ENCODE measurements at regions not wholly inside any gene's neighbourhood (a gene's known extent, or its start where the extent isn't known, plus 50 kb on each side); places are given as distances from the start of the nearest gene placed in this dataset.
"Not testable (repeated sequence)": the region's sequence is repeated elsewhere in the genome, so short reads cannot be mapped to it uniquely, and the experiment has no call there.

DNA sequence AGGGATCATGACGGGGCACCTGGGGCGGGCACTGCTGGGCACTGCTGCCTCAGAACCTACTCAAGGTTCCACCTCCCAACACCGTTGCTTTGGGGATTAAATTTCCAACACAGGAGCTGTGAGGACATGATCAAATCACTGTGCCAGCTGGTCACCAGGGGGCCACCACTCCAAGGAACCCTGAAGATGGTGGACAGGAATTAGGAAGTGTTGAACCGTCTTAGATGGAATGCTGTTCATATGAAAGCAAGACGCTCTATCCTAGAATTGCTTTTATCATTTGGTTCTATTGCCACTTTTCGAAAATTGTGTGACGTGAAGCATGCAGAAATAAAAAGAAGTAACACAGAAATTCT, 140.3 kb downstream of the DLL1 start:
- TF ChIP-seq, protein P1, sequence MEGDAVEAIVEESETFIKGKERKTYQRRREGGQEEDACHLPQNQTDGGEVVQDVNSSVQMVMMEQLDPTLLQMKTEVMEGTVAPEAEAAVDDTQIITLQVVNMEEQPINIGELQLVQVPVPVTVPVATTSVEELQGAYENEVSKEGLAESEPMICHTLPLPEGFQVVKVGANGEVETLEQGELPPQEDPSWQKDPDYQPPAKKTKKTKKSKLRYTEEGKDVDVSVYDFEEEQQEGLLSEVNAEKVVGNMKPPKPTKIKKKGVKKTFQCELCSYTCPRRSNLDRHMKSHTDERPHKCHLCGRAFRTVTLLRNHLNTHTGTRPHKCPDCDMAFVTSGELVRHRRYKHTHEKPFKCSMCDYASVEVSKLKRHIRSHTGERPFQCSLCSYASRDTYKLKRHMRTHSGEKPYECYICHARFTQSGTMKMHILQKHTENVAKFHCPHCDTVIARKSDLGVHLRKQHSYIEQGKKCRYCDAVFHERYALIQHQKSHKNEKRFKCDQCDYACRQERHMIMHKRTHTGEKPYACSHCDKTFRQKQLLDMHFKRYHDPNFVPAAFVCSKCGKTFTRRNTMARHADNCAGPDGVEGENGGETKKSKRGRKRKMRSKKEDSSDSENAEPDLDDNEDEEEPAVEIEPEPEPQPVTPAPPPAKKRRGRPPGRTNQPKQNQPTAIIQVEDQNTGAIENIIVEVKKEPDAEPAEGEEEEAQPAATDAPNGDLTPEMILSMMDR (IDR thresholded peaks at IDR 0.05; ENCODE audit: insufficient read depth, low read depth, low read length, missing control alignments), result no peak
- DNase-seq (ENCODE audit: low read depth), result no peak
- no peak overlapping the region for H3K4me3 ChIP-seq (ENCODE audit: low read length)

DNA sequence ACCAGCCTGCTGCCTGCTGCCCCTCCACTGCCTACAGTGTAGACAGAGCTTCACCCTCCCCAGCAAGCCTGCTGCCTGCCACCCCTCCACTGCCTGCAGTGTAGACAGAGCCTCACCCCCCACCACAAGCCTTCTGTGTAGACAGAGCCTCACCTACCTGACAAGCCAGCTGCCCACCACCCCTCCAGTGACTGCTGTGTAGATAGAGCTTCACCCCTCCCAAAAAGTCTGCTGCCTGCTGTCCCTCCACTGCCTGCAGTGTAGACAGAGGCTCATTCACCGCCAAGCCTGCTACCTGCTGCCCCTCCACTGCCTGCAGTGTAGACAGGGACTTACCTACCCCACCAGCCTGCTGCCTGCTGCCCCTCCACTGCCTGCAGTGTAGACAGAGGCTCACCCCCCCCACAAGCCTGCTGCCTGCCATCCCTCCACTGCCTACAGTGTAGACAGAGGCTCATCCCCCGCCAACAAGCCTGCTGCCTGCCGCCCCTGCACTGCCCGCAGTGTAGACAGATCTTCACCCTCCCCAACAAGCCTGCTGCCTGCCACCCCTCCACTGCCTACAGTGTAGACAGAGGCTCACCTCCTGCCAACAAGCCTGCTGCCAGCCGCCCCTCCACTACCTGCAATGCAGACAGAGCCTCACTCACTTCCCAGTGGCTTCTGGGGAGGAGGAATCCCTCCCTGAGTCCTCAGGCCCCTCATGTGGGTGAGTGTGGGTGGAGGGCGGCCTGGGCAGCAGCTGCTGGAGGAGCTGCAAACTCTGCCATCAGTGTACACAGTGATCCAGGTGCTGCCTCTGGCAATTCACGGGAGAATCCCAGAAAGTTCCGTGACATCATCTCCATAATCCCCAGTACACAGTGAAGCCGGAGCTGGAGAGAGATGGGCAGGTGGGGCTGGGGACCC, 140.9 kb downstream of the DLL1 start:
- no peak for DNase-seq (ENCODE audit: low read depth)
- H3K4me3 ChIP-seq (ENCODE audit: low read length), result no peak overlapping the region
- TF ChIP-seq, protein P1 (IDR thresholded peaks at IDR 0.05; ENCODE audit: insufficient read depth, low read depth, low read length, missing control alignments), result no peak

DNA sequence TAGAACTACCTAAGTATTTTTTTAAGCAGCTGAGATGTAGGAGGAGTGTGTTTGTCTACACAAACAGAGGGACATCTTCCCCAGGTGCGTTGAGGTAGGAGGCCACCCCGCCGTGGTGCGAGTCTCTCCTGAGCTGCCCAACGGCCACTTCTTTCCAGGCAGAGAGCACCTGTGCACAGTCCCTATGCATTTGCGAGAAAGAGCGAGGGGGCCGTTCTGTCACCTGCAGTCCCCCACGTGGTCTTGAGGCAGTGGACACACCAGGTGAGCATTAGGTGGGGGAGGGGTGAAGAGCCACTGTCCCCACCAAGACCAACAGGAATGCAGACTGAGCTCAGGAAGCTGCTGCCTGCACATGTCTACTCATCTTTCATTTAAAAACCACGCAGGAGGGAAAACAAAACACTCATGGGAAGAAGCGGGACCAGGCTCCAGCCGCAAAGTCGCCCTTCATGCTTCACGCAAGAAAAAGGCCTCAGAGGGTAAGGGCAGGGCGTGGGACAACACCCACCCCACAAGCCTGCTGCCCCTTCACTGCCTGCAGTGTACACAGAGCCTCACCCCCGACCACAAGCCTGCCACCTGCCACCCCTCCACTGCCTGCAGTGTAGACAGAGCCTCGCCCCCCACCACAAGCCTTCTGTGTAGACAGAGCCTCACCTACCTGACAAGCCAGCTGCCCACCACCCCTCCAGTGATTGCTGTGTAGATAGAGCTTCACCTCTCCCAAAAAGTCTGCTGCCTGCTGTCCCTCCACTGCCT, 142.0 kb downstream of the DLL1 start:
- H3K4me3 ChIP-seq (ENCODE audit: low read length), result no peak overlapping the region
- no peak for DNase-seq (ENCODE audit: low read depth)
- TF ChIP-seq, protein P1 (IDR thresholded peaks at IDR 0.05; ENCODE audit: insufficient read depth, low read depth, low read length, missing control alignments), result no peak

DNA sequence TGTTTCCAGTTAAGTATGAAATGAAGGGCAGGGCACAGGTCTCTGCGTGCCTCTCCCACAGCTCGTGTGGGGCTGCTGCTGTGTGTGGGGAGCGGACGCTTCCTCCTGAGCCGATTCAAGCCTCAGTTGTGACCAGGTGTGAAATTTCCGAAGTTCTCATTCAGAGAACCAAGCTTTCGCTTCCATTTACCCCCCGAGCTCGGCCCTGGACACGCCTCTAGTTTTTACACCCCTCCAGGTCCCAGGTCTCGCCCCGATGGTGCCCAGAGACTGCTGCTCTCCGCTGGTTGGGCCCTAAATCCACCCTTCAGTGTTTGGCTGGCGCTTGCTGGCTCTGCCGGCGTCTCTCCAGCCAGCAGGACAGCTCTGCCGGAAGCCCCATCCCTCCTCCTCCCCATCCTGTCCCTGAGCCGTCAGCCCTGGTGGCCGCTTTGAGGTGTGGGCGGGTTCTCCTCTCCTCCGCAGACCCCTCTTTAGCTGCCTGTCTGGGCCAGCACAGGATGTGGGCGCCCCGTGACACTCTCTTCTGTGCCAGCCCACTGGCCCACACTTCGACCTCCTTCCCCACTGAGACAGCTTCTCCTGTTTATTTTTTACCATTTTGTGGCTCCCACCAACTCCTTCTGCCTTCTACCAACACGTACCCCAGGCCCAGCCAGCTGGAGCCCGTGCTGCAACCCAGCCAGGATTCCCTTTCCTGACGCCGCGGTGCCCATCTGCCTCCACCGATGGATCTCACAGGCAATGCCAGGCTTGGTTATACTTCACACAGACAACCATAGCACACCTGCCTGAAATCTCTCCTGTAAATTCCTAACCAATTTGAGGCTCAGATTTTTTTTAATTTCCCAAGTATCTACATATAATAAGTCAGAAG, 142.8 kb downstream of the DLL1 start:
- no peak for DNase-seq (ENCODE audit: low read depth)
- TF ChIP-seq, protein P1 (IDR thresholded peaks at IDR 0.05; ENCODE audit: insufficient read depth, low read depth, low read length, missing control alignments), result no peak
- no peak overlapping the region for H3K4me3 ChIP-seq (ENCODE audit: low read length)

DNA sequence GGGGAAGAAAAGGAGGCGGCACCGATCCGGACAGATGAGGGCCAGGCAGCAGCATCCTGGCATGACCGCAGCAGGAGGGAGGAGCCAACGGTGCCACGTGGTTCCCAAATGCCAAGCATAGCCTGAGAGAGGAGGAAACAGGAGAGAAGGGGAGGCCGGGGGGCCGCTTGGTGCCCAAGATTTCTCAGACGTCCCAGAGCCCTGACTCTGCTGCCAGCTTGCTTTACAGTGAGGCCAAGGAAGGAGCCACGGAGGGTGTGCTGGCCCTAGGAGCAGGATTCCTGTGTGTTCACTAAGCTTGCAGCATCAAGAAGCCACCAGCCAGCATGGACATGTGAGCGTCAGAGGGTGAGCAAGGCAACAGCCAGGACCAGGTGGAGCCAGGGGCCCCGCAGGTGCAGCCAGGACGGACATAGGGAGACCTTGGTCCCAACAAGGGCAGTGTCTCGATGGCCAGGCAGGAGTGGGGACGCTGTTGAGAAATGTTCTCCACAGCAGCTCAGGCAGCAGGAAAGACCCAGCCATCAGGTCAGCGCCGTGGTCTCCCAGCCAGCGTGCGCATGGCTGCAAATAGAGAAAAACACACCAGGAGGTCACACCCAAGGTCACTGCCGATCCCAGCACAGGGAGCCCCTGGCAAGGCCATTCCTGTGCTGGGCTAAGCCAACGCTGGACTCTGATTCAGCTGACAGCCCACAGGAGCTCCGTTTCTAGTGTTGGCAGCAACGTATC, 143.7 kb downstream of the DLL1 start:
- TF ChIP-seq, protein P1 (IDR thresholded peaks at IDR 0.05; ENCODE audit: insufficient read depth, low read depth, low read length, missing control alignments), result no peak
- no peak overlapping the region for H3K4me3 ChIP-seq (ENCODE audit: low read length)
- DNase-seq (ENCODE audit: low read depth), result no peak

DNA sequence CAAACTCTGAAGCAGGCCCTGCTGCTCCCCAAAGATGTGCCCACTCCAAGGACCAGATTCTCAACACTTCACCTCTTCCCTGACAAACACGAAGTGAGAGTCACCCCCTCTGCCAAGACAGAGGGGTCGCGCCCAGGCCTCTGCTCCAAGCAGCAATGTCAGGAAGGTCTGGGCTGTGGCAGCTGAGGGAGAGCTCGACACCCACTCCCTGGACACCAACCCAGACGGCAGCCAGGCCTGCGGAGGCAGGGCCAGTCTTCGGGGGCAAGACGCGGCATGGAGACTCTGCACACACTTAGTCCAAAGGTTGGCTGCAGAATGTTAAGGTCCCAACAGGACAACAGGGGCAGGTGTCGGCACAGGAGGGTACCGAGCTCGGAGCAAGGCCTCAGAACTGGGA, 144.2 kb downstream of the DLL1 start:
- DNase-seq (ENCODE audit: low read depth), result no peak
- TF ChIP-seq, protein P1 (IDR thresholded peaks at IDR 0.05; ENCODE audit: insufficient read depth, low read depth, low read length, missing control alignments), result no peak
- no peak overlapping the region for H3K4me3 ChIP-seq (ENCODE audit: low read length)

DNA sequence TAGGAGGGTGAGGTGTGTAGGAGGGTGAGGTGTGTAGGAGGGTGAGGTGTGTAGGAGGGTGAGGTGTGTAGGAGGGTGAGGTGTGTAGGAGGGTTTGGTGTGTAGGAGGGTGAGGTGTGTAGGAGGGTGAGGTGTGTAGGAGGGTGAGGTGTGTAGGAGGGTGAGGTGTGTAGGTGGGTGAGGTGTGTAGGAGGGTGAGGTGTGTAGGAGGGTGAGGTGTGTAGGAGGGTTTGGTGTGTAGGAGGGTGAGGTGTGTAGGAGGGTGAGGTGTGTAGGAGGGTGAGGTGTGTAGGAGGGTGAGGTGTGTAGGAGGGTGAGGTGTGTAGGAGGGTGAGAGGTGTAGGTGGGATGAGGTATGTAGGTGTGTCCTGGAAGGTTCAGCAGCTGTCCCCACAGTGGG, 144.7 kb downstream of the DLL1 start:
- peak; percentile 29 for DNase-seq (ENCODE audit: low read depth)
- H3K4me3 ChIP-seq (ENCODE audit: low read length), result not testable (repeated sequence)

DNA sequence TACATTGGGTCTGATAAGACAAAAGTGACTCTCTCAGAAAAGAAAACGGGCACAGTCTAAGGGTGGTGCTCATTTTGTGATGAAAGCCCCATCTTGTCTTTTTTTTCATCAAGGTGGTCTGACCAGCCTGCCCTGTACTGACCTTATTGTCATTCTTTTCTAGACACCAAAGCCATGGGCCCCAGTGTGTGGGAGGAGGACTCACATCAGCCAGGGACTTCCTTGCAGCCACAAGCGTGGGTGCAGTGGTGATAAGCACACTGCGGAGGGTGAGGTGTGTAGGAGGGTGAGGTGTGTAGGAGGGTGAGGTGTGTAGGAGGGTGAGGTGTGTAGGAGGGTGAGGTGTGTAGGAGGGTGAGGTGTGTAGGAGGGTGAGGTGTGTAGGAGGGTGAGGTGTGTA, 145.2 kb downstream of the DLL1 start:
- H3K4me3 ChIP-seq (ENCODE audit: low read length); DNase-seq (ENCODE audit: low read depth): not testable (repeated sequence)

Measured in epithelial cell of esophagus (primary cell).